ENCODE measurements at regions not wholly inside any gene's neighbourhood (a gene's known extent, or its start where the extent isn't known, plus 50 kb on each side); places are given as distances from the start of the nearest gene placed in this dataset.

DNA sequence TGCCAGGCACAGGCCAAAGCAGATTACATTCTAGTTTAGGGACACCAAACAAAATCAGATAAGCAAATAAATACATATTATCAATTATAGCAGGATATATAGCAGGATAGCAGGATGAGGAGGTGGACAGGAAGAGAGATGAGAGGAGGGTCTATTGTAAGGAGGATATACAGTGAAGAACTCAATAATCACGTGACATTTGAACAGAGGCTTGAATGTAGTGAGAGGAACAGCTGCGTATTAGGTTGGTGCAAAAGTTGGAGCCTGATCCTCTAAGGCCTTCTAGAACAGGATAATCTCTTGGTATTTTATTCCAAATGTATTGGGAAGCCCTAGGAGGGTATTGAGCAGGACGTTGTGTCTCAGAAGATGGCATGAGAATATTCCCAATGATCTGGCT lies 136.7 kb downstream of the CYLD start:
- DNase-seq (ENCODE audit: low read depth in 1 of 2, low spot score in 2 of 2), result no peak
- Histone ChIP-seq H3K14ac (ENCODE audit: insufficient read length) (no peak overlapping the region), H3K79me1 (ENCODE audit: low read depth, low read length) (no peaks in the 10 kb centered on the region), H3K27me3 (replicated peaks in 1 of 4; ENCODE audit: control insufficient read depth in 3 of 4, extremely low read depth in 1 of 4, insufficient read depth in 3 of 4, low read length in 3 of 4) (peaks cover 0 to 3% (median 0%) of the 10 kb centered on the region in 4 experiments; a peak in 1 of 7 replicates), H3K27ac (ENCODE audit: low read depth, low read length) (no peak overlapping the region), H2BK120ac (replicated peaks; ENCODE audit: low read depth, low read length) (no peak overlapping the region), H3K56ac (replicated peaks; ENCODE audit: insufficient read length, low read depth, low read length) (no peak overlapping the region), H2BK12ac (ENCODE audit: low read depth, low read length) (no peak overlapping the region), H2AFZ (ENCODE audit: low read length) (no peak overlapping the region), H4K8ac (ENCODE audit: extremely low read depth, insufficient read depth, low read length) (no peak overlapping the region), H4K91ac (replicated peaks; ENCODE audit: insufficient read length, low read length) (no peak overlapping the region), H3K18ac (ENCODE audit: extremely low read depth, low read length) (no peak overlapping the region), H3K23me2 (ENCODE audit: low read depth, low read length) (peaks cover 3% of the 10 kb centered on the region; the same call in 1 of the 2 replicates), H3K4me2 (ENCODE audit: insufficient read depth in 1 of 2, low read depth in 2 of 2, low read length in 2 of 2) (peak overlapping the region in 1 of 2 experiments; percentile 76; a peak in 1 of 4 replicates), H2AK5ac (ENCODE audit: low read depth, low read length) (no peak overlapping the region), H4K20me1 (replicated peaks in 1 of 2; ENCODE audit: control insufficient read depth in 1 of 2, insufficient read depth in 2 of 2, low read length in 2 of 2) (no peaks in the 10 kb centered on the region), H3K4me1 (replicated peaks in 1 of 4; ENCODE audit: control insufficient read depth in 3 of 4, insufficient read depth in 4 of 4, low read length in 3 of 4) (peaks cover 0 to 3% (median 0%) of the 10 kb centered on the region in 4 experiments; a peak in 2 of 7 replicates), H3K4ac (replicated peaks; ENCODE audit: insufficient read length, low read depth, low read length) (no peak overlapping the region), H3K4me3 (ENCODE audit: extremely low read depth in 1 of 4, insufficient read depth in 2 of 4, low read depth in 3 of 4, low read length in 4 of 4) (no peak overlapping the region), H3K23ac (ENCODE audit: insufficient read length) (no peak overlapping the region), H4K5ac (ENCODE audit: insufficient read length, low read depth, low read length) (no peak overlapping the region), H2BK15ac (ENCODE audit: low read length) (no peak overlapping the region), H3K79me2 (ENCODE audit: control insufficient read depth in 1 of 2, insufficient read depth in 2 of 2, low read length in 2 of 2) (no peaks in the 10 kb centered on the region), H2BK5ac (ENCODE audit: low read depth, low read length) (no peak overlapping the region), H3K9ac (replicated peaks in 1 of 4; ENCODE audit: extremely low read depth in 1 of 4, low read depth in 3 of 4, low read length in 3 of 4) (no peak overlapping the region), H3K9me3 (ENCODE audit: insufficient read depth in 2 of 2, low read depth in 1 of 2, low read length in 1 of 2) (no peaks in the 10 kb centered on the region), H3K36me3 (ENCODE audit: control insufficient read depth in 2 of 4, insufficient read depth in 4 of 4, low read length in 3 of 4) (no peaks in the 10 kb centered on the region), H2BK20ac (ENCODE audit: low read length) (no peak overlapping the region)
- ChIA-PET CTCF (ENCODE audit: partially characterized antibody) (interaction anchor here (1.0 to 1.3 kb wide), 4 partner anchors 14 to 233 kb away, joined by 3 to 5 read pairs (median 4); no protein-coding TSS in a partner anchor), POLR2A (ENCODE audit: partially characterized antibody) (interaction anchor here (0.6 kb wide), 1 partner anchor 1677 kb away, joined by 3 read pairs; no protein-coding TSS in a partner anchor)
- TF ChIP-seq GTF2F1 (IDR thresholded peaks at IDR 0.05; ENCODE audit: borderline replicate concordance, low read depth, low read length) (no peak), POU5F1 (IDR thresholded peaks at IDR 0.05; ENCODE audit: low read depth, low read length) (no peak), ZNF274 (IDR thresholded peaks at IDR 0.05; ENCODE audit: borderline replicate concordance, extremely low read depth, low read length) (no peak), EP300 (IDR thresholded peaks at IDR 0.05; ENCODE audit: borderline replicate concordance in 1 of 2, low read depth in 2 of 2, low read length in 2 of 2) (no peak), KDM1A (IDR thresholded peaks at IDR 0.05; ENCODE audit: borderline replicate concordance, low read length) (no peak), CHD1 (IDR thresholded peaks at IDR 0.05; ENCODE audit: low read depth, low read length) (no peak), ASH2L (IDR thresholded peaks at IDR 0.05; ENCODE audit: low read length) (no peak), CHD2 (IDR thresholded peaks at IDR 0.05; ENCODE audit: low read length) (no peak), CREB1 (IDR thresholded peaks at IDR 0.05) (no peak), RXRA (IDR thresholded peaks at IDR 0.05; ENCODE audit: insufficient read depth, low read depth, low read length) (no peak), ATF3 (IDR thresholded peaks at IDR 0.05; ENCODE audit: insufficient read depth, low read depth, low read length) (no peak)
- TF ChIP-seq, protein P1, sequence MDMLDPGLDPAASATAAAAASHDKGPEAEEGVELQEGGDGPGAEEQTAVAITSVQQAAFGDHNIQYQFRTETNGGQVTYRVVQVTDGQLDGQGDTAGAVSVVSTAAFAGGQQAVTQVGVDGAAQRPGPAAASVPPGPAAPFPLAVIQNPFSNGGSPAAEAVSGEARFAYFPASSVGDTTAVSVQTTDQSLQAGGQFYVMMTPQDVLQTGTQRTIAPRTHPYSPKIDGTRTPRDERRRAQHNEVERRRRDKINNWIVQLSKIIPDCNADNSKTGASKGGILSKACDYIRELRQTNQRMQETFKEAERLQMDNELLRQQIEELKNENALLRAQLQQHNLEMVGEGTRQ (IDR thresholded peaks at IDR 0.05; ENCODE audit: low read length), result no peak
- no peak for FAIRE-seq
- WGBS, 2 experiments (ENCODE audit: extremely low coverage in 1 of 2, insufficient coverage in 1 of 2, insufficient read length in 1 of 2, insufficient replicate concordance in 2 of 2, low coverage in 1 of 2, low lambda C conversion rate in 2 of 2, missing lambda C conversion rate in 1 of 2), result 95% methylated on average over 3 of the region's 3 CpGs; no CpG with 5 or more reads in 1 of the 2 experiments
